T47D (cell line): ENCODE measurements at regions not wholly inside any gene's neighbourhood (a gene's known extent, or its start where the extent isn't known, plus 50 kb on each side); places are given as distances from the start of the nearest gene placed in this dataset.

ENCODE experiments used
- DNase-seq, 2 experiments: peaks; one replicate each; pipeline versions ENCODE4 v3.0.0 to v3.0.0-alpha.2; 2011 to 2012; ENCODE audit warnings: low read depth in 1 of 2, low spot score in 1 of 2
- JUND ChIP-seq: IDR thresholded peaks from 2 replicates; pipeline ENCODE4 v1.6.1; 2012; ENCODE audit warnings: low read depth
- in situ Hi-C: cut with HindIII; loops from 2 replicates; pipeline ENCODE4 v1.10.0; 2016; ENCODE audit warnings: low sequenced_read_pairs, low pct_unique_long_range_greater_than_20kb

GRCh38 chr10:14380746-14381145 lies 50.0 kb upstream of the FRMD4A start:
- no peak for DNase-seq
- TF ChIP-seq JUND: no peak
- in situ Hi-C loops: no loop called here
